ENCODE measurements at regions not wholly inside any gene's neighbourhood (a gene's known extent, or its start where the extent isn't known, plus 50 kb on each side); places are given as distances from the start of the nearest gene placed in this dataset.

DNA sequence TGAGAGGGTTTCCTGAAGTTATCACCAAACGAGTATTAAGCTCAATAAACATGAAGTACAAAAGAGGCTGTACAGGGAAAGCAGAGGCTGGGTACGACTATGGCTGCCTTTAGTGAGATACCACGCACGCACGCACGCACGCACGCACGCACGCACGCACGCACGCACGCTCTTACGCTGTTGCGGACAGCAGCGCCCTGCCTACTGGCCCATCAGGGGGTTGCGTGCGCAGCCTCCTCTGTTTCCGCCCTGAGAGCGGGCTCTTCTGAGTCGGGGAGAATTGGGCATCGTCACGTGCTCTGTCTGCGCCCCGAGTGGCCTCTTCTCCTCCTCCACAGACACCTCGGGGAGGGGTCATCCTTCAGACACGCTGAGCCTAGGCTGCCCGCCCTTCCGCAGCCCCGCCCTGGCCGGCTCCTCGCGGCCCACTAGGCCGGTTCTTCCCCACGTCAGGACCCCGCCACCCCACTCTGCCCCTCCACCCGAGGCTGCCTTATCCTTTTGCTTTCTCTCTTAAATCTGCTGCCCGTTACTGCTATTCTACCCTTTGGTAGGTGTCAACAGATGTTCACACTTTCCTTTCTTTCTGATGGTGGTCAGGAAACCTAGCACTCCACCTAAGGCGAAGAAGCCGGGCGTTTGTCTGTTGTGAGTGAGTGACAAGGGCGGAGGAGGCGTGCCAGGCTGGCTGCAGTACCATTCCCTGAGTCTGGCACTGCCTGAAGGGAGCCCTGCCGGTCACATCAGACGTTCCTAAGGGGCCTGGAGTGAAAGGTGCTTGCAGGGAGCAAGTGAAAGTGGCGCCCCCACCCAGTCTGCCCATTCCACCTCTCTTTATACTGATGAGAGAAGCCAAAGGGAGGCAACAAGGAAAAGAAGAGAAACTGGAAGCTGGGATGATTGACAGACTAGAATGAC is 300.4 kb upstream of the B3GAT1 start:
- TF ChIP-seq, protein P1, sequence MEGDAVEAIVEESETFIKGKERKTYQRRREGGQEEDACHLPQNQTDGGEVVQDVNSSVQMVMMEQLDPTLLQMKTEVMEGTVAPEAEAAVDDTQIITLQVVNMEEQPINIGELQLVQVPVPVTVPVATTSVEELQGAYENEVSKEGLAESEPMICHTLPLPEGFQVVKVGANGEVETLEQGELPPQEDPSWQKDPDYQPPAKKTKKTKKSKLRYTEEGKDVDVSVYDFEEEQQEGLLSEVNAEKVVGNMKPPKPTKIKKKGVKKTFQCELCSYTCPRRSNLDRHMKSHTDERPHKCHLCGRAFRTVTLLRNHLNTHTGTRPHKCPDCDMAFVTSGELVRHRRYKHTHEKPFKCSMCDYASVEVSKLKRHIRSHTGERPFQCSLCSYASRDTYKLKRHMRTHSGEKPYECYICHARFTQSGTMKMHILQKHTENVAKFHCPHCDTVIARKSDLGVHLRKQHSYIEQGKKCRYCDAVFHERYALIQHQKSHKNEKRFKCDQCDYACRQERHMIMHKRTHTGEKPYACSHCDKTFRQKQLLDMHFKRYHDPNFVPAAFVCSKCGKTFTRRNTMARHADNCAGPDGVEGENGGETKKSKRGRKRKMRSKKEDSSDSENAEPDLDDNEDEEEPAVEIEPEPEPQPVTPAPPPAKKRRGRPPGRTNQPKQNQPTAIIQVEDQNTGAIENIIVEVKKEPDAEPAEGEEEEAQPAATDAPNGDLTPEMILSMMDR (conservative IDR thresholded peaks at IDR 0.05; ENCODE audit: low read length) = no peak
- TF ChIP-seq EZH2phosphoT487 (IDR thresholded peaks at IDR 0.05; ENCODE audit: borderline replicate concordance) = no peak

Data from Loucy (cell line).